NCI-H69 (cell line): ENCODE measurements at regions not wholly inside any gene's neighbourhood (a gene's known extent, or its start where the extent isn't known, plus 50 kb on each side); places are given as distances from the start of the nearest gene placed in this dataset.

Source experiments
- DNase-seq: peaks from one replicate; lab custom pipeline; 2025; lab: John Stamatoyannopoulos, UW

DNA sequence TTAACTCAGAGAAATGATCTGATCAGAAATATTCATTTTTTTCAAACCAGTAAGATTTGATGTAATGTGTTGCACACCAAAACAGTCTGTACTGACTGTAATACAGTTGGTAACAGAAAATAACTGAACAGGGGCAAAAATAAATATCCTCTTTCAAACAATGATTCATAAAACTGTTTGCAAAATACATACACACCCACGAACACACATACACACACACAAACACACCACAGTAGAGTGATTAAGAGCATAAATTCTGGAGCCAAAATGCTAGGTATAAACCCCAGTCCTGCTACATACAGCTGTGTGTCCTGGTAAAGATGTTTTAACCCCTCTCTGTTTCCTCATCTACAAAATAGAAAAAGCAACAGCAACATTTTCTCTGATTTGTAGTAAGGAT is 376.6 kb downstream of the PDGFC start:
- DNase-seq, result no peak

DNA sequence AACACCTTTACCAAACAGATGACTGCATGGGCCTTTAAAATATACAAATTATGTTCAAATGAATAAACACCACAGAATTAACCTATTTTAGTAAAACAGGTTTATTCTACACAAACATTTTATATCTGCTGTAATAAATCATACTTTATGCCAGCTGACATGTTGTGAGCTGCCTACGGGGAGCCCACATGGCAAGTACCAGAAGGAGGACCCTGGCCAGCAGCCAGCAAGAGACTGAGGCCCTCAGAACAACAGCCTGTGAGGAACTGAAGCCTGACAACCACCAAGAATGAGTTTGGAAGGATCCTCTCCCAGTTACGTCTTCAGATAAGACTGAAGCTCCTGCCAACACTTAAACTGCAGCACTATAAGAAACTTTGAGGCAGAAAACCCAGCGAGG is 377.0 kb downstream of the PDGFC start:
- DNase-seq, result peak; percentile 82

DNA sequence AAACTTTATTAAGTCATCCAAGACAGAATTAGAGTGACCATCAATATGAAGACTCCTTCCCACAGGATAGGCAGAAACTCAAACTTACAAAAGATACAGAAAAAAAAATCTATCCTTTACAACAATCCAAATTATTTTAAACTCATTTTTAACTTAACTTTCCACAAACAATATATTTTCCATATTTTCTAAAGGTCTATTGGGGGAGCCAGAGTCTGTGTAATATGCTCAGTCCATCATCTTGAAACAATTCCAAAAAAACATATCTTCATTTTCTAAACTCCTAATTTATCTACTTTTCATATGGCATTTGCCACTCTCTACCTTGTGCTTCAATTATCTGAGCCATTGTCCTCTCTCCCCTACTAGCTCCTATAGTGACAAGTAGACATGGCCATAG is 378.1 kb downstream of the PDGFC start:
- no peak for DNase-seq

DNA sequence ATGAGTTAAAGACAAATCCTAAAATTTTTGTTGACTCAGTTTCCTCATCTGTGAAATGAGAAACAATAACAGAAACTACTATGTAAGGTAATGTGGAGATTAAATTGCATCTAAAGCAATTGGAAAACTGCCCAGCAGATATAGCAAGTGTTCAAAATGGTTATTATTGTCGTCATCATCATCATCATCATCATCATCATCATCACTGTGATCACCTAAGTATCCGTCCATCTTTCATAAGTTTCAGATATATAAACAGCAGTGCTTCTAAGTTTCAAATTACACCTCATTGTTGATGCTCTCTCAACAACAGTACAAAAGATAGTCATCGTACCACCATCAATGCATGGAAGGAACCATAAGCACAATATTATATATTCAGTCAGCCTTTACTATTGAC is 379.9 kb downstream of the PDGFC start:
- no peak for DNase-seq

DNA sequence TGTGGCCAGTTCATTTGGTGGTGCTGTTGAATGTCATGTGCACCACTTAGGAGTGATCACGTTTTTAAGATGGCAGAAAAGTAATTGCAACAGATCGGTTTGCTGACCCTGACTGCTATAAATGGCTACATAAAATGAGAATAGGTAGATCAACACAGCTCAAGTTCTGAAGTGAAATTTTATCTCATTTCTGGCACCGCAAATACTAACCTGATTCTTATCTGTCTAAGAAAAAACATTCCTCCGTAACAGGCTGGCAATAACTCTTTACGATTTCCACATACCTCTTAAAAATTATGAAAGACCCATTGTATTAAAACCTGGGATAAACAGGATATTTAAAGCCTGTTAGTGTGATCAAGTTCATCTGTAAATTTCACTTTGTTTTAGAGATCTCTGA is 387.5 kb downstream of the PDGFC start:
- no peak for DNase-seq

DNA sequence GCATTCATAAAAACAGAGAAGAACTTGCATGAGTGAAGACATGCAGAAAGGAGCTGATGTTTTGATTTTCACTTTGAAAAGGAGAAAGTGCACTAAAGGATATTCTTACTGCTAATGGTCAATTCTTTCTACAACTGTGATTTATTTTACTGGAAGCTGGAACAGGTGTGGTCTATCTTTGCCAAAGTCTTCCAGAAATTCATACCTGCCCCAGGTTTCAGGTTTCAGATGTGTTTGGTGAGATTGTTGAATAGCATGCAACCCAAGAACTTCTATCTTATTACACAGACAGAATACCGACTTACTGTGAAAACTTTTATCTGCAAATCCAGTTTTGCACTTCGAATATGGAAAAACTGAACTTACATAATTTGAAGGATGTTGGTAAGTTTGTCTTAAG is 388.3 kb downstream of the PDGFC start:
- DNase-seq, result peak; percentile 1

DNA sequence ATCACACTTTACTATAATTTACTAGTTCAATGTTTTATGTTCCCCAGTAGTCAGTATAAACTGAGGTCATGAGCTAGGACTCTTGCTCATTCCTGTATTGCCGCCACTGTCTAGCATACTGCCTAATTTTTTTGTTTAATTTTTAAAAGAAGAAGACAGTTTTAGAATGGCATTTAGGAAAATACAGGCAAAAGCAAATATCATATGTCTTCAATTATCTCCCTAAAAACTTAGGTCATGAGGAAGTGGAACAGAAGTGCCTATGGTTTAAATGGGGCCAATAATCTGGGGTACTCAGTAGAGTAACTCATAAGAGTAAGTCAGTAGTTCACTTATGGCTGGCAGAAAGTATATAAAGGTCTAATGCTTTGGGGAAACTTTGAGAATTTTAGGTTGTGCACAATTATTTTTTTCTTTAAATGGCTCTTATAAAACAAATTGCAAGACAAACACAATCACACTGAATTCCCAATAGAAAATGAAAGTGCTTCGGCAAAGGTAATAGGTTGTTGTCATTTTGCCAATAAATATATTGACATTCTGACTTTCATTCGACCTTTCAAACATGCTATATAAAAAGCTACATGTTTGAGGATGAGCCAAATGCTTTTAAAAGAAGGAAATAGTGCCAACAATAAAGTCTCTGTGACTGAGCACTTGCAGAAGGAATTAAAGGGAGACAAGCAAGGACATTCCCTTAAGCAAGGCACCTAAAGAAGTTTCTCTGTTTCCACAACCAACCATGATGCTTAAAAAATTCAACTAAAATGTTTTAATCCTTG is 390.1 kb downstream of the PDGFC start:
- DNase-seq, result peak; percentile 45

DNA sequence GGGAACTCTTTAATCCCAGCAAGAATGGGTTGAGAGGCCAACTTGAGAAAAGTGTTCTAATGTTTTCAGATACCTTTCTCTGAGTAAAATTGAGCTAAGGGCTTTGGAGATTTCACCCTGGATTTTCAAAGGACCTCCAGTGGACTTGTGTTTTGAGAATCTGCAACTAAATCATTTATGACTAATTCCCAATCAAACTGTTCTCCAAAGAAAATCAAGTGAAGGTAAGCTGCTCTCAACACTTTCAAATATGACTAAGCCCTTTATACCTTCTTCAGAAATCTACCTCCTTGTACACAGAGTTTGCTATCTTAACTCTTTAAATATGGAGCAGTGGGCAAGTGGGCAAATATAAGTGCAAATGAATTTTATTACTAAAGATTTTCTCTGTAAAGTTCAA is 392.9 kb downstream of the PDGFC start:
- no peak for DNase-seq

DNA sequence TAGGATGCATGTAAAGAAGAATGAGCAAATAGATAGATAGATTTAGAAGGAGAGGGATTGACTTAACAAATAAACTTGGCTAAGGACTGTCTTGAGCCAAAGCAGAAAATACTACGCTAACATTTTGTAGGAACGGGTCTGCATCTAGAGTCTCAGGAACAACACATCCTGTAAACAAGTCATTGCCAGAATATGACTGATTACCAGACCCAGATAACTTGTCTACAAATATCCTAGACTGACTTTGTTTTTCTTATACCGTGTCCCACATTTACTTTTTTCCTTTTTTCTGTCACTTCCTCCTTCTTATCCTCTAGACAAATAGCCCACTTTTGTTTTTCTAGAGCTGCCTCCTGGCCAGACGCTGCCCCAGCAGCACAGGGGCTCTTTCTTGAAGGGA is 393.6 kb downstream of the PDGFC start:
- no peak for DNase-seq

DNA sequence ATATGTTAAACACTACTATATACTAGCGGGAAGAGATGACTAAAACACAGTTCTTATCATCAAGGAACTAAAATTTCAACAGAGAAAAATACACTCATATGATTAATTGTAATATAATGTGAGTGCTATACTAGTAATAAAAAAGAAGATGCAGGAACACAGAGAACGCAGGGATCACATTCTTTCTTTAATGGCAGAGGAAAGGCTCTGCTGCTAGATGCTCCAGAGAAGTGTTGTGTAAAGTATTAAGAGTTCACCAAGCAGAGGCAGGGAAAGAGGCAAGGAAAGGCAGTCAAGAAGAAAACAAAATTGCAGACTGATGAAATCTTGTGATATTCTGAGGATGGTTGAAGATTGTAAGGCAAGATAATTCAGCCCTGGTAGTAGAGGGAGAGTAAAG is 394.7 kb downstream of the PDGFC start:
- no peak for DNase-seq

DNA sequence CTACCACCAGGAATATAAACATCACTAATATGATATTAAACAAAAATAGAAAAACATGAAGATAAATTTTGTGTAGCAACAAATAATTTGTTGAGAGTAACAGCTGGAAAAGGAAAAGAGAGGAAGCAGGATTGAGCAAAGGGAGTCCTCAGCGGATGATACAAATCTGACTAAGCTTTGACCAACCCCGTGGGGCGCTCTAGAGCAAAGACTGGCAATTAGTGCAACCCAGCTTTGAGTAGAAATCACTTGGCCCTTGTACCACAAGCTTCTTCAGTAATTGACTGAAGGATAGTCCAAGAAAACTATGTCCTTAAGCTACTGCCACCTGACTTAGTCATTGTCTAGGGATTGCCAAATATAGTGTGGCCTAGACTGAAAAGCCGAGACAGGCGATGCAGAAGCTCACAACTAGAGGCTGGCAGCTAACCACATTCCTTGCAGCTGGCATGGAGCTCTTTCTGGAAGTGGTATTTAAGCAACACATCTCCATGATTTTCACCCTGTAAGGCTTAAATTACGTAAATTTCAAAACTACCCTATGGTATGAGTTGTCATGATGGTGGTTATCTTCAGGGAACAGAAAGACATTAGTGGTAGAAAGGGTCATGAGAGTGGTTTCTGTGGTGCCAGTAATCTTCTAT is 396.0 kb downstream of the PDGFC start:
- DNase-seq, result no peak

DNA sequence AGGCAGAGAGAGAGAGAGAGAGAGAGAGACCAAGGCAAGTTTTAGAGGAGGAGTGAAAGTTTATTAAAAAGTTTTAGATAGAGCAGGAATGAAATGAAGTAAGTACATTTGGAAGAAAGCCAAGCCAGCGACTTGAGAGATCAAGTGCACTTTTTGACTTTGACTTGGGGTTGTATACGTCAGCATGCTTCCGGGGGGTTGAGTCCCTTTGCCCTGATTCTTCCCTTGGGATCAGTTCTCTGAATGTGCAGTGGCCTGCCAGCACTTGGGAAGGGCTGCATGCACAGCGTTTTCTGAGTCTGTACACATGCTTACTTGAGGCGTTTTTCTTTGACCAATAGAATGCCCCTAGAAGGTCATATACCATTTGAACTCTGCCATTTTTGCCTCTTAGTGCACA is 400.5 kb downstream of the PDGFC start:
- DNase-seq, result no peak

DNA sequence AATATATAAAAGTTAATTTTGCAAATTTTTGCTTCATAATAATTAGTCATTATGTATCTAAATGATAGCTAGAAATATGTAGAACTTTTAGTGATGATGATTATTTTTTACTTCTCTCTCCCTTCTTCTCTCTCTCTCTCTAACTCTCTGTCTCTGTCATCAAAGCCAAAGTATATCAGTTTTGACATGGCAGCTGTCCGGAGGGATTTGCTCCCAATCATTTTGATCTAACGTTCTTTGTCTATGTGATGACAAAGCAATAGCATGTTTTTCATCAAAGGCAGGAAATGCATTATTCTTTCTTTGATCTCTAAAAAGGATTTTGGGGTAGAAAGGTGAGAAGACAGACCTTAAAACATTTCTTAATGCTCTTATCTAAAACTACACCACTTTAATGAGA is 402.1 kb downstream of the PDGFC start:
- no peak for DNase-seq

DNA sequence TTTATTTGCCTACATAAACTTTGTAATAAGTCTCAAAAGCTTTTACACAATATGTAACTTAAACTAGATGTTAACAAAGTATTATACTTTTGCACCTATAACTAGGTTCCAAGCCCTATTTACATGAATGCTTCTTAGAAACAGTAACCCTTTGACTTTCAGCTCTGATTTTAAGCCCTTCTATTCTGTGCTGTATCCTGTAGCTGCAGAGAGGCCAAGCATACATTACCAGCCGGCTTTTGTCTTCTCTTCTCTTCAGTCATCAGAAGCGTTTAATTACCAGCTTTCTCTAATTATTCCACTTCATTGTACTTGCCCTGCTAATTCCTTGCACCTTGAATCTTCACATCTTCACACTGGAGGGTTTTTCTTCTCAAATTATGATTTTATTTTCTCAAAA is 403.1 kb downstream of the PDGFC start:
- peak; percentile 52 for DNase-seq

DNA sequence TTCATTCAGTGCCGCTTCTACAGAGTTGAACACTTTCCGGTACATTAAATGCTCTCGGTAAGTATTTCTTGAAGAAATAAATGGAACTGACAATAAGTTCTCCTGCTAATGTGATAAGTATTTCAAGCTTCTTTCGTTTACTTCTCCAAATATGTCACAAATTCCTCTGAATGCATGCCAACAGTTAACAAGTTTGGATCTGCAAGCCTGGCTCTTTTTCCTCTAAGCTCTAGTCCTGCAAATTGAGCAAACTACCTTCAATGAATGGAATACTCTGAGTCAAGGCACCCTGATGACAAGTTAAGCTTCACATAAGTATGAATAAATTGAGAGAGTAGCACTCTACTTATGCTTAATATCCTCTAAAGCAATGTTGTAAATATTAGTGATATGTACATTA is 403.6 kb downstream of the PDGFC start:
- no peak for DNase-seq

DNA sequence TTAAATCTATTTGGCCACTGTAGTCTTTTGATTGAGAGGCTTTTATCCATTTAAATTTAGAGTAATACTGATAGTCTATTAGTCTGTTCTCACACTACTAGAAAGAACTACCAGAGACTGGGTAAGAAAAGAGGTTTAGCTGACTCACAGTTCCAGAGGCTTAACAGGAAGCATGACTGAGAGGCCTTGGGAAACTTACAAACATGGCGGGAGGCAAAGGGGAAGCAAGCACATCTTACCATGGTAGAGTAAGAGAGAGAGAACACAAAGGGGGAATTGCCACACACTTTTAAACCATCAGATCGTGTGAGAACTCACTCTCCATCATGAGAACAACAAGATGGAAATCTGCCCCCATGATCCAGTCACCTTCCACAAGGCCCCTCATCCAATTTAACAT is 410.9 kb downstream of the PDGFC start:
- DNase-seq, result peak; percentile 6

DNA sequence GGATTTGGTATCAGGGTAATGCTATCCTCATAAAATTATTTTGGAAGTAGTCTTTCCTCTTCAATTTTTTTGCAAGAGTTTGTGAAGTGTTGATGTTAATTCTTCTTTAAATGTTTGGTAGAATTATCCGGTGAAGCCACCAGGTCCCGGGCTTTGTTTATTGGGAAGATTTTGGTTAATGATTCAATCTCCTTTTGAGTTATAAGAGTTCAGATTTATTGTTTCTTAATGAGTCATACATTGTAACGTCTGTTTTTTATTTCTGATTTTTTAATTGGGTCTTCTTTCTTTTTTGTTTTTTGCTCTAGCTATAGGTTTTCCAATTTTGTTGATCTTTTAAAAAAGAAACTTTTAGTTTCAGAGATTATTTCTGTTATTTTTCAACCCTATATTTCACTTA is 412.3 kb downstream of the PDGFC start:
- no peak for DNase-seq

DNA sequence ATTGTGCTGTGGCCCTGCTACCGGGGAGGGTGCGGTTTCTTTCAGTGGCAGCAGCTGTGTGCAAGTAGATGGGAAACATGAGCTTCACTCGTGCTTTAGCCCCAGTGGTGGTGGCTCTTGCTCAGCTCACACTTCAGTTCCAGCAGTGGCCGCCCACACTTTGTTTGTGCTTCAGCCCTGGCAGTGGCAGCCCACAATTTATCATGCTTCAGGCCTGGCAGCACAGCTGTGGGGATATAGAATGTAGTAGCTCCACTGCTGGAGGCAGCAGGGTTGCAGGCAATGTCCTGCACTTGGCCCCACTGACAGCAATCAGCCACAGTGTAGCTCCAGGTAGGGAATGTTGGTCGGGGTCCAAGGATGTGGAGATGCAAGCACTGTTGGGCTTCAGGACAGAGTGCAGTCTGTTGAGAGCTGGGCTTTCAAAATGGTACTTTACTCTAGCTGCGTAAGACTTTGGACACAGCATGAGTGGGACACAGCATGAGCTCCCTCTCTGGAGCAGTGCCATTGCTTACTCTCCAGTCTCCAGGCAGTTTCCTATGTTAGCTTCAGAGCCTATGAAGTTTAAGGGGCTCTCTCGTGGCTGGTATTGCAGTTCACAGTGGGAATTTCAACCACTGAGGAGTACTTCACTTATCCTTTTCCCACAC is 413.1 kb downstream of the PDGFC start:
- DNase-seq, result peak; percentile 79

DNA sequence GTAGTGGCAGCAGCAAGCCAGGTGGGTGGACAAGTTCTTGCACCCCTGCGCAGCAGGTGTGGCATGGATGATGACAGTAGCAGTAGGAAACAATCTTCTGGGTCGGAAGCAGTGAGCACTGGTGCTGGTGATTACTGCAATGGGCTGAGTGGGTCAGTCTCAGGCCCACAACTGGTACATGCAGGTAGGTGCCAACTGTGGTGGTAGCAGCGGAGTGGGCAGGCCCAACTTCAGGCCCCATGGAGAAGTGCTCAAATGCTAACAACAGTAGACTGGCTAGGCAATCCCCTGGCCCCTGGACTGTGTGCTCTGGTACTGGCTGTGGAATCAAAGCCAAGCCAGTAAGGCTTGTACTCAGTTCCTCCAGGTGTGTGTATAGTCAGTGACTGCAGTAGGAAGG is 413.7 kb downstream of the PDGFC start:
- no peak for DNase-seq

DNA sequence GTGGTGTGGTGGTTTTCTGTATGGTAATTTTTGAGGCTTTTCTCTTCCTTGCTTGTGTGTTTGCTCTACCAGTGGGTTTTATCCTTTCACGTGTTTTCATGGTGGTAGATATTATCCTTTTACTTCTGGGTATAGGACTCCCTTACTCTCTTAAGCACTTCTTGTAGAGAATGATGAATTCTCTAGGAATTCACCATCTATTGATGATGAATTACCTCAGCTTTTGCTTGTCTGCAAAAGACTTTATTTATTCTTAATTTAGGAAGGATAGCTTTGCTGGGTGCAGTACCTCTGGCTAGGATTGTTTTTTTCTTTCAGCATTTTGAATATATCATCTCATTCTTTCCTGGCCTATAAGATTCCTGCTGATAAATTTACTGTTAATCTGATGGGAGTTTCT is 415.3 kb downstream of the PDGFC start:
- DNase-seq, result no peak

DNA sequence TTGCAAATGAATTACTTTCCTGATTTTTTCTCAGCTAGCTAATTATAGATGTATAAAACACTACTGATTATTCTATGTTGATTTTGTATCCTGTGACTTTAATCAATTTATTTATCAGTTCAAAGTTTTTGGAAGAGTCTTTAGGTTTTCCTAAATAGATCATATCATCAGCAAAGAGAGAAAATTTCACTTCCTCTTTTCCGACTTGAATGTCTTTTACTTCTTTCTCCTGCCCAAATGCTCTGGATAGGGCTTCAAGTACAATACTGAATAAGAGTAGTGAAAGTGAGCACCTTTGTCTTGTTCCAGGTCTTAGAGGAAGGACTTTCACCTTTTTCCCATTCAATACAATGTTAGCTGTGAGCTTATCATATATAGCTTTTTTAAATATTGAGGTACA is 417.9 kb downstream of the PDGFC start:
- DNase-seq, result no peak

DNA sequence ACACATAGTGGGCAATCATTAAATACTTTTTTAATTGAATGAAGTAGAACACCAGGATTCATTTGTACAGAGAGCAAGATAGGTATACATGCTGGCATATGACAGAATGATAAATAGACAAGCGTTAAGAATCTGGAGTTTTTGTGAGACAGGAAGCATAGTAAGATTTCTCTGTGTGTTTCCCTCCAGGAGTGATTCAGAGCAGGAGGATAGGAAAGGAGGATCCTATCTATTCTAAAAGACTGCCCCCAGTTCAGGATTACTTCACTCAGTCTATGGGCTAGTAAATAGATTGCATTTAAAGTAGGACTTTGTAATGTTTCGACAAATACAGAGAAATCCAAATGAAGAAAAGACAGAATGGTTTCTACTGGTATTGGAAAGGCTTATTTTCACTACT is 423.7 kb downstream of the PDGFC start:
- no peak for DNase-seq

DNA sequence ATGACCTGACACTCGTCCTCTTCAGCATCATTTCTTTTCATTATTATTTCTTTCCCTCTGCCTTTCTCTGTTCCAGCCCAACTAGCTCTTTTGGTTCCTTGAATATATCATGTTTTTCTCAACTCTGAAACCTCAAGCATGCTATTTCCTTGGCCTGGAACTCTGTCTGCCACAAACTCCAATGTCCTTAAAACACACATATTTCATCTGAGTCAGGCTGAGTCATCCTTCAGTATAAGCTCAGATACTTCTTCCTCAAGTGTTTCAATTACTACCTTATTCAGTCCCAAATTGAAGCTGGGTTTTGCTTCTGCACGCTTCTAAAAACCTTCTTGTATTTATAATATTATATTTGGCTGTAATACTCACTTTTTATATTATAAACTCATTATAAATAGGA is 424.2 kb downstream of the PDGFC start:
- DNase-seq, result no peak
